Activated T-cell treated with anti-CD3 and anti-CD28 coated beads, Interleukin-2, amount 50 U/mL, for 72 hours (primary cell): ENCODE measurements at regions not wholly inside any gene's neighbourhood (a gene's known extent, or its start where the extent isn't known, plus 50 kb on each side); places are given as distances from the start of the nearest gene placed in this dataset.
"Not testable (repeated sequence)": the region's sequence is repeated elsewhere in the genome, so short reads cannot be mapped to it uniquely, and the experiment has no call there.

Experiments used
- ATAC-seq, 2 donors: fragments of 150-1000 bp; cut with Tn5 transposase; replicated peaks in 1 of 2; 2 replicates each; pipeline ENCODE4 v1.10.0; 2021; ENCODE audit warnings: moderate library complexity in 2 of 2, mild to moderate bottlenecking in 1 of 2
- DNase-seq, 2 donors: peaks; one replicate each; pipeline ENCODE4 v3.0.0; 2021 to 2022; ENCODE audit warnings: mixed read lengths in 1 of 2
- H3K27ac Mint-ChIP-seq: one replicate; pipeline ENCODE4 v1.8.0; 2022; ENCODE audit warnings: mild to moderate bottlenecking, moderate library complexity, mixed read lengths
- H3K27me3 Mint-ChIP-seq: one replicate; pipeline ENCODE4 v1.8.0; 2022; ENCODE audit warnings: low read depth, mixed read lengths
- H3K36me3 Mint-ChIP-seq, 2 donors: one replicate each; pipeline ENCODE4 v1.8.0; 2022; ENCODE audit warnings: mixed read lengths in 2 of 2, mild to moderate bottlenecking in 1 of 2; ENCODE audit not compliant: insufficient read depth in 2 of 2
- H3K4me1 Mint-ChIP-seq: one replicate; pipeline ENCODE4 v1.8.0; 2022; ENCODE audit warnings: low read depth, mixed read lengths
- H3K4me3 Mint-ChIP-seq, 2 donors: one replicate each; pipeline ENCODE4 v1.8.0; 2022; ENCODE audit warnings: mild to moderate bottlenecking in 2 of 2, mixed read lengths in 2 of 2, moderate library complexity in 2 of 2
- H3K9me3 Mint-ChIP-seq, 2 donors: one replicate each; pipeline ENCODE4 v1.8.0; 2022; ENCODE audit warnings: mixed read lengths in 2 of 2

- Mint-ChIP-seq H3K9me3 (peaks cover 0 to 2% of the 10 kb centered on the region in 2 donors), H3K27ac (no peak overlapping the region), H3K27me3 (no peaks in the 10 kb centered on the region), H3K4me1 (no peaks in the 10 kb centered on the region), H3K4me3 (no peak overlapping the region), H3K36me3 (no peaks in the 10 kb centered on the region)
- no peak for ATAC-seq
- no peak for DNase-seq
Measured at GRCh38 chr5:101637599-101637998, 658.5 kb downstream of the SLCO4C1 start.

- not testable (repeated sequence) for ATAC-seq, H3K4me1 Mint-ChIP-seq, H3K27ac Mint-ChIP-seq, H3K4me3 Mint-ChIP-seq, H3K27me3 Mint-ChIP-seq, H3K36me3 Mint-ChIP-seq, DNase-seq, H3K9me3 Mint-ChIP-seq
Measured at GRCh38 chr5:101627770-101628169, 668.3 kb downstream of the SLCO4C1 start.

GRCh38 chr5:101626572-101626971 is 669.5 kb downstream of the SLCO4C1 start:
- H3K9me3 Mint-ChIP-seq: no peaks in the 10 kb centered on the region
- no peak for ATAC-seq
- no peak overlapping the region for H3K4me3 Mint-ChIP-seq
- H3K4me1 Mint-ChIP-seq: no peaks in the 10 kb centered on the region
- H3K36me3 Mint-ChIP-seq: no peaks in the 10 kb centered on the region
- H3K27ac Mint-ChIP-seq: no peak overlapping the region
- no peaks in the 10 kb centered on the region for H3K27me3 Mint-ChIP-seq
- no peak for DNase-seq

- H3K4me1 Mint-ChIP-seq: no peaks in the 10 kb centered on the region
Measured at GRCh38 chr5:101611039-101611438, 685.0 kb downstream of the SLCO4C1 start.

GRCh38 chr5:101608322-101608721 is 687.8 kb downstream of the SLCO4C1 start:
- Mint-ChIP-seq H3K27me3 (no peaks in the 10 kb centered on the region), H3K4me1 (no peaks in the 10 kb centered on the region), H3K4me3 (no peak overlapping the region), H3K36me3 (no peaks in the 10 kb centered on the region), H3K27ac (no peak overlapping the region), H3K9me3 (no peaks in the 10 kb centered on the region)
- DNase-seq (no peak), ATAC-seq (no peak)

More at GRCh38 chr5:101611039-101611438, 685.0 kb downstream of the SLCO4C1 start:
- no peak for DNase-seq
- no peaks in the 10 kb centered on the region for H3K27me3 Mint-ChIP-seq
- no peak overlapping the region for H3K4me3 Mint-ChIP-seq
- H3K36me3 Mint-ChIP-seq: no peaks in the 10 kb centered on the region
- H3K27ac Mint-ChIP-seq: no peak overlapping the region
- H3K9me3 Mint-ChIP-seq: peaks cover 0 to 2% of the 10 kb centered on the region in 2 donors
- ATAC-seq: no peak

GRCh38 chr5:101605700-101606099 is 690.4 kb downstream of the SLCO4C1 start:
- Mint-ChIP-seq H3K27me3 (no peaks in the 10 kb centered on the region), H3K4me3 (no peak overlapping the region), H3K9me3 (no peaks in the 10 kb centered on the region), H3K36me3 (no peaks in the 10 kb centered on the region), H3K4me1 (no peaks in the 10 kb centered on the region), H3K27ac (no peak overlapping the region)
- DNase-seq (no peak), ATAC-seq (no peak)

GRCh38 chr5:101600614-101601013 is 695.5 kb downstream of the SLCO4C1 start:
- Mint-ChIP-seq H3K36me3 (no peaks in the 10 kb centered on the region), H3K4me3 (no peak overlapping the region), H3K4me1 (no peaks in the 10 kb centered on the region), H3K9me3 (no peaks in the 10 kb centered on the region), H3K27ac (no peak overlapping the region), H3K27me3 (no peaks in the 10 kb centered on the region)
- ATAC-seq (no peak), DNase-seq (no peak)

GRCh38 chr5:101590384-101590783 is 687.3 kb upstream of the ST8SIA4 start:
- H3K9me3 Mint-ChIP-seq: peaks cover 4 to 6% of the 10 kb centered on the region in 2 donors
- H3K4me3 Mint-ChIP-seq: no peak overlapping the region
- no peaks in the 10 kb centered on the region for H3K4me1 Mint-ChIP-seq
- H3K27ac Mint-ChIP-seq: no peak overlapping the region
- H3K36me3 Mint-ChIP-seq: no peaks in the 10 kb centered on the region
- ATAC-seq (no peak), DNase-seq (no peak)
- H3K27me3 Mint-ChIP-seq: no peaks in the 10 kb centered on the region

- Mint-ChIP-seq H3K4me1 (no peaks in the 10 kb centered on the region), H3K9me3 (peaks cover 2 to 6% of the 10 kb centered on the region in 2 donors), H3K36me3 (no peaks in the 10 kb centered on the region), H3K4me3 (no peak overlapping the region), H3K27me3 (no peaks in the 10 kb centered on the region), H3K27ac (no peak overlapping the region)
- DNase-seq (no peak), ATAC-seq (no peak)
Measured at GRCh38 chr5:101585366-101585765, 682.3 kb upstream of the ST8SIA4 start.

- no peaks in the 10 kb centered on the region for H3K36me3 Mint-ChIP-seq
- H3K4me1 Mint-ChIP-seq: no peaks in the 10 kb centered on the region
- peaks cover 0 to 3% of the 10 kb centered on the region in 2 donors for H3K9me3 Mint-ChIP-seq
- H3K4me3 Mint-ChIP-seq: no peak overlapping the region
- ATAC-seq (no peak), DNase-seq (no peak)
- no peak overlapping the region for H3K27ac Mint-ChIP-seq
- H3K27me3 Mint-ChIP-seq: no peaks in the 10 kb centered on the region
Measured at GRCh38 chr5:101580591-101580990, 677.5 kb upstream of the ST8SIA4 start.

GRCh38 chr5:101574017-101574416 is 670.9 kb upstream of the ST8SIA4 start:
- H3K27ac Mint-ChIP-seq: no peak overlapping the region
- DNase-seq (no peak), ATAC-seq (no peak)
- no peaks in the 10 kb centered on the region for H3K27me3 Mint-ChIP-seq
- H3K4me1 Mint-ChIP-seq: no peaks in the 10 kb centered on the region
- no peak overlapping the region for H3K4me3 Mint-ChIP-seq
- H3K36me3 Mint-ChIP-seq: no peaks in the 10 kb centered on the region
- H3K9me3 Mint-ChIP-seq: peaks cover 0 to 2% of the 10 kb centered on the region in 2 donors

GRCh38 chr5:101561018-101561417 is 657.9 kb upstream of the ST8SIA4 start:
- Mint-ChIP-seq H3K4me3 (no peak overlapping the region), H3K27me3 (no peaks in the 10 kb centered on the region), H3K27ac (no peak overlapping the region), H3K36me3 (no peaks in the 10 kb centered on the region), H3K4me1 (no peaks in the 10 kb centered on the region), H3K9me3 (no peaks in the 10 kb centered on the region)
- DNase-seq (no peak), ATAC-seq (no peak)

- Mint-ChIP-seq H3K27ac (no peak overlapping the region), H3K4me3 (no peak overlapping the region), H3K4me1 (no peaks in the 10 kb centered on the region), H3K36me3 (no peaks in the 10 kb centered on the region), H3K27me3 (no peaks in the 10 kb centered on the region), H3K9me3 (no peaks in the 10 kb centered on the region)
- no peak for ATAC-seq
- no peak for DNase-seq
Measured at GRCh38 chr5:101543780-101544179, 640.7 kb upstream of the ST8SIA4 start.

GRCh38 chr5:101539315-101539714 is 636.2 kb upstream of the ST8SIA4 start:
- H3K4me1 Mint-ChIP-seq: no peaks in the 10 kb centered on the region
- no peak overlapping the region for H3K4me3 Mint-ChIP-seq
- DNase-seq (no peak), ATAC-seq (no peak)
- H3K27me3 Mint-ChIP-seq: no peaks in the 10 kb centered on the region
- no peaks in the 10 kb centered on the region for H3K36me3 Mint-ChIP-seq
- no peak overlapping the region for H3K27ac Mint-ChIP-seq
- peaks cover 0 to 2% of the 10 kb centered on the region in 2 donors for H3K9me3 Mint-ChIP-seq
